Fibroblast of peridontal ligament (primary cell): ENCODE measurements at regions not wholly inside any gene's neighbourhood (a gene's known extent, or its start where the extent isn't known, plus 50 kb on each side); places are given as distances from the start of the nearest gene placed in this dataset.

ENCODE experiments used
- DNase-seq: peaks from one replicate; pipeline ENCODE4 v3.0.0-alpha.2; 2010; ENCODE audit errors: extremely low read depth

GRCh38 chr7:8932751-8933150 is 499.3 kb downstream of the NXPH1 start:
- DNase-seq: no peak

- DNase-seq: no peak
Observed at GRCh38 chr7:8937204-8937603, 503.8 kb downstream of the NXPH1 start.

- no peak for DNase-seq
Observed at GRCh38 chr7:8938044-8938805, 504.8 kb downstream of the NXPH1 start.

GRCh38 chr7:8939446-8939845 is 506.0 kb downstream of the NXPH1 start:
- no peak for DNase-seq

GRCh38 chr7:8963722-8964121 is 530.3 kb downstream of the NXPH1 start:
- DNase-seq: no peak

- DNase-seq: no peak
Observed at GRCh38 chr7:8965177-8965576, 531.8 kb downstream of the NXPH1 start.

- no peak for DNase-seq
Observed at GRCh38 chr7:8973601-8974000, 540.2 kb downstream of the NXPH1 start.

- no peak for DNase-seq
Observed at GRCh38 chr7:8975681-8976080, 542.3 kb downstream of the NXPH1 start.

- no peak for DNase-seq
Observed at GRCh38 chr7:8982338-8982992, 549.1 kb downstream of the NXPH1 start.

GRCh38 chr7:8985255-8985654 is 551.8 kb downstream of the NXPH1 start:
- DNase-seq: no peak

GRCh38 chr7:8988267-8988666 is 554.9 kb downstream of the NXPH1 start:
- DNase-seq: no peak

GRCh38 chr7:8991159-8991558 is 557.8 kb downstream of the NXPH1 start:
- DNase-seq: no peak

- no peak for DNase-seq
Observed at GRCh38 chr7:8998762-8999161, 565.4 kb downstream of the NXPH1 start.

GRCh38 chr7:9013940-9014339 is 580.5 kb downstream of the NXPH1 start:
- no peak for DNase-seq

- no peak for DNase-seq
Observed at GRCh38 chr7:9017286-9017685, 583.9 kb downstream of the NXPH1 start.

GRCh38 chr7:9022456-9022855 is 589.0 kb downstream of the NXPH1 start:
- no peak for DNase-seq

GRCh38 chr7:9023675-9024294 is 590.4 kb downstream of the NXPH1 start:
- DNase-seq: no peak

- DNase-seq: no peak
Observed at GRCh38 chr7:9026121-9026520, 592.7 kb downstream of the NXPH1 start.

- DNase-seq: no peak
Observed at GRCh38 chr7:9028012-9028411, 594.6 kb downstream of the NXPH1 start.

GRCh38 chr7:9029681-9030530 is 596.5 kb downstream of the NXPH1 start:
- DNase-seq: no peak

- no peak for DNase-seq
Observed at GRCh38 chr7:9030976-9031375, 597.6 kb downstream of the NXPH1 start.

- DNase-seq: no peak
Observed at GRCh38 chr7:9031386-9031785, 598.0 kb downstream of the NXPH1 start.
